HepG2 (cell line): ENCODE measurements at regions not wholly inside any gene's neighbourhood (a gene's known extent, or its start where the extent isn't known, plus 50 kb on each side); places are given as distances from the start of the nearest gene placed in this dataset.

Experiments
- ATAC-seq: fragments of 200-7000 bp; cut with Tn5 transposase; 3 replicates; pipeline ENCODE4 v1.9.1; 2020; ENCODE audit warnings: mild to moderate bottlenecking, moderate library complexity
- BruUV-seq: library from RNA; stranded (reverse); fragments of 400-500 nt; replicated peaks from 2 replicates; lab custom pipeline; 2021; lab: Mats Ljungman, UMichigan
- CTCF ChIA-PET: fragments of 300-600 bp; formaldehyde crosslinking; extraction: SDS; loops from one replicate; lab custom pipeline; 2021; ENCODE audit warnings: low total read pairs, inconsistent platforms, low intra/inter-chr PET ratio; lab: Yijun Ruan, JAX
- POLR2A ChIA-PET: fragments of 350-600 bp; sonication (Branson Sonifier 250); formaldehyde crosslinking; loops from one replicate; lab custom pipeline; 2020; ENCODE audit warnings: antibody characterized with exemption, inconsistent platforms; lab: Yijun Ruan, JAX
- DNase-seq: peaks from one replicate; pipeline ENCODE4 v3.0.0-alpha.2; 2015; ENCODE audit warnings: low spot score
- FAIRE-seq: peaks from 3 replicates; lab custom pipeline; 2011; peaks lifted over from hg19 to GRCh38; lab: Jason Lieb, UNC
- H2AFZ ChIP-seq: one replicate; pipeline ENCODE4 v1.6.1; 2011; ENCODE audit warnings: low read length, inconsistent platforms
- H3K27ac ChIP-seq: fragments of 300-600 bp; 3 replicates; pipeline ENCODE4 v1.8.0; 2011; ENCODE audit warnings: mixed run types, mild to moderate bottlenecking, mixed read lengths, low read length, inconsistent platforms; ENCODE audit not compliant: insufficient read depth; ENCODE audit errors: extremely low read length
- H3K27me3 ChIP-seq, 2 experiments: fragments of 200-600 bp in 1 of 2; 2 replicates in 1 of 2; 3 replicates in 1 of 2; pipeline versions ENCODE4 v1.6.0 to v1.8.0; 2011; ENCODE audit warnings: low read length in 2 of 2, mild to moderate bottlenecking in 2 of 2, moderate library complexity in 2 of 2, inconsistent platforms in 1 of 2; ENCODE audit not compliant: insufficient read depth in 2 of 2, control insufficient read depth in 1 of 2
- H3K36me3 ChIP-seq, 2 experiments: fragments of 200-600 bp in 1 of 2; replicated peaks in 1 of 2; 2 replicates in 1 of 2; 3 replicates in 1 of 2; pipeline versions ENCODE4 v1.5.1 to v1.8.0; 2011; ENCODE audit warnings: low read length in 2 of 2, inconsistent platforms in 1 of 2; ENCODE audit not compliant: insufficient read depth in 2 of 2, control insufficient read depth in 1 of 2
- H3K4me1 ChIP-seq: 2 replicates; pipeline ENCODE4 v1.5.1; 2012; ENCODE audit warnings: low read length, inconsistent platforms; ENCODE audit not compliant: insufficient read depth
- H3K4me2 ChIP-seq: 2 replicates; pipeline ENCODE4 v1.6.0; 2011; ENCODE audit warnings: low read depth, low read length, inconsistent platforms
- H3K4me3 ChIP-seq, 3 experiments: fragments of 200-600 bp in 1 of 3; sonication (generic), shearing (Covaris generic) in 1 of 3; replicated peaks in 1 of 3; 2 replicates each; pipeline ENCODE4 v1.5.1; 2011 to 2016; ENCODE audit warnings: low read length in 3 of 3, inconsistent platforms in 2 of 3, low read depth in 2 of 3, mild to moderate bottlenecking in 2 of 3, control low read depth in 1 of 3, mixed read lengths in 1 of 3; ENCODE audit not compliant: insufficient read depth in 1 of 3
- H3K79me2 ChIP-seq: one replicate; pipeline ENCODE4 v1.6.1; 2011; ENCODE audit warnings: low read length, inconsistent platforms; ENCODE audit not compliant: insufficient read depth
- H3K9ac ChIP-seq: 2 replicates; pipeline ENCODE4 v1.6.0; 2011; ENCODE audit warnings: mild to moderate bottlenecking, low read depth, low read length, inconsistent platforms; ENCODE audit not compliant: insufficient read depth
- H3K9me3 ChIP-seq: 2 replicates; pipeline ENCODE4 v1.5.1; 2012; ENCODE audit warnings: mild to moderate bottlenecking, low read length
- H4K20me1 ChIP-seq: 2 replicates; pipeline ENCODE4 v1.6.0; 2011; ENCODE audit warnings: inconsistent platforms, mild to moderate bottlenecking, low read length, moderate library complexity; ENCODE audit not compliant: insufficient read depth
- DMAP1 ChIP-seq: IDR thresholded peaks from 2 replicates; pipeline ENCODE4 v1.6.1; 2016
- RELA ChIP-seq: sonication (generic); formaldehyde crosslinking; IDR thresholded peaks from 2 replicates; pipeline ENCODE4 v1.4.0; 2020; ENCODE audit warnings: missing genetic modification reagents
- SIX1 ChIP-seq: sonication (generic); formaldehyde crosslinking; IDR thresholded peaks from 2 replicates; pipeline ENCODE4 v1.4.0; 2020; ENCODE audit warnings: missing genetic modification reagents, borderline replicate concordance
- ZBTB26 ChIP-seq: IDR thresholded peaks from 2 replicates; pipeline ENCODE4 v1.6.1; 2016; ENCODE audit warnings: missing compliant biosample characterization, missing genetic modification reagents, borderline replicate concordance
- ZFY ChIP-seq: sonication (generic); formaldehyde crosslinking; IDR thresholded peaks from 2 replicates; pipeline ENCODE4 v1.4.0; 2020; ENCODE audit warnings: missing genetic modification reagents
- ZNF30 ChIP-seq: sonication (generic); formaldehyde crosslinking; IDR thresholded peaks from 2 replicates; pipeline ENCODE4 v1.5.0; 2020; ENCODE audit warnings: mild to moderate bottlenecking, missing genetic modification reagents
- WGBS: methylation state at CpG from one replicate; pipeline ENCODE4 v1.1.6; 2017; ENCODE audit warnings: low lambda C conversion rate; 5-methylcytosine and 5-hydroxymethylcytosine counted together
- in situ Hi-C: cut with HindIII; loops from 2 replicates; pipeline ENCODE4 v1.10.0; 2017; ENCODE audit warnings: low pct_unique_long_range_greater_than_20kb; ENCODE audit not compliant: extremely low pct_ligation_motif_present
- intact Hi-C: fragments of 100-400 bp; cut with micrococcal nuclease; formaldehyde crosslinking; loops from one replicate; pipeline ENCODE4 v1.10.0; 2022; ENCODE audit not compliant: unreplicated experiment

GRCh38 chr10:78549140-78549935, 515.7 kb downstream of the RPS24 start:
- no peak for TF ChIP-seq DMAP1 (CRISPR knock-in tag)
- 93% methylated on average over 9 of the region's 9 CpGs for WGBS
- no peak overlapping the region; a peak in 1 of 6 replicates for H3K4me3 ChIP-seq
- H4K20me1 ChIP-seq = no peaks in the 10 kb centered on the region
- DNase-seq (no peak), FAIRE-seq (no peak), ATAC-seq (no peak)
- no peak overlapping the region for H2AFZ ChIP-seq
- H3K27me3 ChIP-seq = no peaks in the 10 kb centered on the region
- BruUV-seq = no TSS peak
- H3K4me1 ChIP-seq = peaks cover 85% of the 10 kb centered on the region
- in situ Hi-C loops (no loop called here), intact Hi-C loops (no loop called here)
- H3K36me3 ChIP-seq = no peaks in the 10 kb centered on the region
- no peak overlapping the region for H3K27ac ChIP-seq
- peak overlapping the region; percentile 84 for H3K4me2 ChIP-seq
- ChIA-PET POLR2A (interaction anchor here (1.3 to 2.8 kb wide), 2 partner anchors 20 to 91 kb away, joined by 4 to 12 read pairs; no protein-coding TSS in a partner anchor), CTCF (no interaction called here)
- H3K9me3 ChIP-seq = no peaks in the 10 kb centered on the region
- peaks cover 2% of the 10 kb centered on the region for H3K79me2 ChIP-seq
- no peak overlapping the region for H3K9ac ChIP-seq

- no peak overlapping the region for H2AFZ ChIP-seq
- H3K27ac ChIP-seq = peak overlapping the region; percentile 97
- peaks cover 2% of the 10 kb centered on the region for H3K79me2 ChIP-seq
- 60% methylated on average over 1 of the region's 4 CpGs for WGBS
- ChIA-PET POLR2A (interaction anchor here (1.2 to 2.8 kb wide), 3 partner anchors 21 to 96 kb away, joined by 3 to 12 read pairs (median 4); no protein-coding TSS in a partner anchor), CTCF (no interaction called here)
- BruUV-seq = no TSS peak
- no peak for FAIRE-seq
- no peaks in the 10 kb centered on the region for H3K27me3 ChIP-seq
- DNase-seq = no peak
- no peaks in the 10 kb centered on the region for H3K36me3 ChIP-seq
- H3K9ac ChIP-seq = peak overlapping the region; percentile 75
- H3K4me1 ChIP-seq = peaks cover 81% of the 10 kb centered on the region
- in situ Hi-C loops (no loop called here), intact Hi-C loops (loop anchor here (2.0 kb wide), 1 partner anchor 29 kb away; no protein-coding TSS in a partner anchor)
- peak overlapping the region in 1 of 3 experiments; percentile 15; a peak in 1 of 6 replicates for H3K4me3 ChIP-seq
- no peaks in the 10 kb centered on the region for H3K9me3 ChIP-seq
- no peak for ATAC-seq
- no peaks in the 10 kb centered on the region for H4K20me1 ChIP-seq
- TF ChIP-seq ZBTB26 = no peak
- TF ChIP-seq ZNF30 (CRISPR knock-in tag) = no peak
- peak; percentile 8; the same call in 1 of the 2 replicates for TF ChIP-seq SIX1 (CRISPR knock-in tag)
- TF ChIP-seq ZFY (CRISPR knock-in tag) = no peak
- TF ChIP-seq RELA (CRISPR knock-in tag) = no peak
- peak overlapping the region; percentile 84 for H3K4me2 ChIP-seq
These were observed 516.4 kb downstream of the RPS24 start for GRCh38 chr10:78550090-78550489.
